ENCODE measurements at regions not wholly inside any gene's neighbourhood (a gene's known extent, or its start where the extent isn't known, plus 50 kb on each side); places are given as distances from the start of the nearest gene placed in this dataset.
"Not testable (repeated sequence)": the region's sequence is repeated elsewhere in the genome, so short reads cannot be mapped to it uniquely, and the experiment has no call there.

GRCh38 chr21:16113052-16113715 lies 383.4 kb downstream of the USP25 start:
- 95% methylated on average over 2 of the region's 2 CpGs for WGBS
- no peak for DNase-seq (ENCODE audit: low read depth in 6 of 9, low spot score in 9 of 9)
- H3K4me3 ChIP-seq (ENCODE audit: low read length in 2 of 2) = no peak overlapping the region

DNA sequence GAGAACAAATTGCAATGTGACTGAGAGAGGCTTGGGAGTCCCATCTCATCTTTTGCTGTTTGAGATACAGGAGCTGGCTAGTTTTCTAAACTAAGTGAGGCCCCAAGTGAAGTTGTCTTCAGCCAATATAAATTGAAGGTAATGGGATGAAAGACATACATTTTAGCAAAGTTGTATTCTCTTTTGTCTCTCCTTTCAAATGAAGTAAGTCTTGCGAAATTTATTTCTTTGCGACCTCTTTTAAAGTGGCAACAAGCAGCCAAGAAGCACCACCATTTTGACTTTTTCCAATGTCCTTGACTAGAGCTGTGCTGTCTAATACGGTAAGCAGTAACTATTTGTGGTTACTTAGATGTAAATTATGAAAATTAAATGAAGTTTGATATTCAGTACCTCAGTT lies 385.7 kb downstream of the USP25 start:
- Histone ChIP-seq H3K27ac (ENCODE audit: low read depth in 1 of 2, low read length in 1 of 2) (no peak overlapping the region), H3K36me3 (ENCODE audit: control insufficient read depth in 2 of 2, insufficient read depth in 2 of 2, low read length in 1 of 2) (no peaks in the 10 kb centered on the region), H3K4me1 (ENCODE audit: control insufficient read depth in 2 of 2, insufficient read depth in 2 of 2, low read length in 2 of 2) (no peaks in the 10 kb centered on the region), H3K4me3 (ENCODE audit: low read length in 2 of 2) (no peak overlapping the region), H3K27me3 (ENCODE audit: control insufficient read depth in 2 of 2, insufficient read depth in 1 of 2, low read length in 1 of 2) (no peaks in the 10 kb centered on the region), H3K9me3 (ENCODE audit: control insufficient read depth in 2 of 2, insufficient read depth in 1 of 2, low read length in 1 of 2) (no peaks in the 10 kb centered on the region)
- WGBS = 97% methylated on average over 3 of the region's 3 CpGs
- no peak for DNase-seq (ENCODE audit: low read depth in 6 of 9, low spot score in 9 of 9)

More at GRCh38 chr21:16113052-16113715, 383.4 kb downstream of the USP25 start:
- Histone ChIP-seq H3K27me3 (ENCODE audit: control insufficient read depth in 2 of 2, insufficient read depth in 1 of 2, low read length in 1 of 2) (no peaks in the 10 kb centered on the region), H3K27ac (ENCODE audit: low read depth in 1 of 2, low read length in 1 of 2) (no peak overlapping the region), H3K36me3 (ENCODE audit: control insufficient read depth in 2 of 2, insufficient read depth in 2 of 2, low read length in 1 of 2) (no peaks in the 10 kb centered on the region), H3K9me3 (ENCODE audit: control insufficient read depth in 2 of 2, insufficient read depth in 1 of 2, low read length in 1 of 2) (no peaks in the 10 kb centered on the region), H3K4me1 (ENCODE audit: control insufficient read depth in 2 of 2, insufficient read depth in 2 of 2, low read length in 2 of 2) (no peaks in the 10 kb centered on the region)

DNA sequence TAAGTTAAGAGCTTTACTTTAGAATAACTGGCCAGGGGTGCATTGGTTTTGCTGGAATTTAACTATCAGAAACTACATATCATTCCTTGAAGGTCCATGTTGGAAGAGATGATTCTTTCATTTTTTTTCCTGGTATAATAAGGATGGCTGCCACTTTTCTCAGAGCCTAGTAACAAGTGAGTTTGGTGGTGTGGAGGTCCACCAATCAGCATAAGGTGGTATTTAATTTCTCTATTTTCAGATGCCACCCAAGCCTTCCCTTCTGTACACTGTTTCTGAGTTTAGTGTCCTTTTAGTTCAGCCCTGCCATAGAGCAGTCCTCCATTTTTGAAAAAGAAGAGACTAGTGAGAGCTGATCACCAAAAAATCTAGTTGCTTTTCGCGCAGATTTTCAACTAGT lies 386.3 kb downstream of the USP25 start:
- Histone ChIP-seq H3K27me3 (ENCODE audit: control insufficient read depth in 2 of 2, insufficient read depth in 1 of 2, low read length in 1 of 2) (no peaks in the 10 kb centered on the region), H3K36me3 (ENCODE audit: control insufficient read depth in 2 of 2, insufficient read depth in 2 of 2, low read length in 1 of 2) (no peaks in the 10 kb centered on the region), H3K4me1 (ENCODE audit: control insufficient read depth in 2 of 2, insufficient read depth in 2 of 2, low read length in 2 of 2) (no peaks in the 10 kb centered on the region), H3K4me3 (ENCODE audit: low read length in 2 of 2) (no peak overlapping the region), H3K9me3 (ENCODE audit: control insufficient read depth in 2 of 2, insufficient read depth in 1 of 2, low read length in 1 of 2) (no peaks in the 10 kb centered on the region), H3K27ac (ENCODE audit: low read depth in 1 of 2, low read length in 1 of 2) (no peak overlapping the region)
- DNase-seq (ENCODE audit: low read depth in 6 of 9, low spot score in 9 of 9) = no peak
- 100% methylated on average over 2 of the region's 2 CpGs for WGBS

DNA sequence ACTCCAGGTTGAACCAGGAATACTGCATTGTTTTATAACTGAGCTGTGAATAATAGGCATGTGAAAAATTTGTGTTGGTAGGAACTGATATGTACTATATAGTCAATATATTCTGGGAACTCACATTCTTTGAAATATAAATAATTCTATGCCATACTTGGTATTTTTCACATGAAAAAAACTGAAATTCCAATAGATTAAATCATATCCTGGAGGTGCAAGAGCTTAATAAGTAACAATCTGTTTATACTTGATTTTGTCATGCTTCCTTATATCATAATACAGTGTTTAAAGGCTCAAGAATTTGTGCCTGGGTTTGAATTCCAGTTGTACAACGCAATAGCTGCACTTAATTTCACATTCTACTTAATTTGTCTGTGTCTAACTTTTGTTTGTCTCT lies 387.0 kb downstream of the USP25 start:
- no peaks in the 10 kb centered on the region for H3K9me3 ChIP-seq (ENCODE audit: control insufficient read depth in 2 of 2, insufficient read depth in 1 of 2, low read length in 1 of 2)
- H3K4me1 ChIP-seq (ENCODE audit: control insufficient read depth in 2 of 2, insufficient read depth in 2 of 2, low read length in 2 of 2) = no peaks in the 10 kb centered on the region
- H3K4me3 ChIP-seq (ENCODE audit: low read length in 2 of 2) = no peak overlapping the region
- H3K36me3 ChIP-seq (ENCODE audit: control insufficient read depth in 2 of 2, insufficient read depth in 2 of 2, low read length in 1 of 2) = no peaks in the 10 kb centered on the region
- no peak for DNase-seq (ENCODE audit: low read depth in 6 of 9, low spot score in 9 of 9)
- no peak overlapping the region for H3K27ac ChIP-seq (ENCODE audit: low read depth in 1 of 2, low read length in 1 of 2)
- no peaks in the 10 kb centered on the region for H3K27me3 ChIP-seq (ENCODE audit: control insufficient read depth in 2 of 2, insufficient read depth in 1 of 2, low read length in 1 of 2)
- WGBS = 87% methylated on average over 1 of the region's 1 CpG

DNA sequence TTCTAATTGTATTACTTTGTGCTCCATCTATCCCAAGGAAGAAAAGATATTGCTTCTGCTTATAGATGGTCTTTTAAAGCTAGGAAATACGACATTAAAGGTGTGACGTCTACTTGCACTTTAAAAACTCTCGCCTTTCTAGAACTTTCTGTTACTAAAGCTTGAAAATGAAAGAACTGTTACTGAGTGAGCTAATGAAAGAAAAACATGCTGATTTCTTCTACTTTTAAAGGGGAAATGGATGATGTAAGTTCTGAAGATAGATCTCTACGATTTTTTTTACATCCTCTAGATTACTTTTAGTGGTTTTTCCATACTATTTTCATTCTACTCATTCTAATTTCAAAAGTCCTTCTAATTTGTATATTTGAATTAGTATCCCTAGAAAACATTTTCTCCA lies 387.5 kb downstream of the USP25 start:
- DNase-seq (ENCODE audit: low read depth in 6 of 9, low spot score in 9 of 9) = no peak
- no peaks in the 10 kb centered on the region for H3K9me3 ChIP-seq (ENCODE audit: control insufficient read depth in 2 of 2, insufficient read depth in 1 of 2, low read length in 1 of 2)
- H3K4me1 ChIP-seq (ENCODE audit: control insufficient read depth in 2 of 2, insufficient read depth in 2 of 2, low read length in 2 of 2) = no peaks in the 10 kb centered on the region
- no peak overlapping the region for H3K4me3 ChIP-seq (ENCODE audit: low read length in 2 of 2)
- no peaks in the 10 kb centered on the region for H3K36me3 ChIP-seq (ENCODE audit: control insufficient read depth in 2 of 2, insufficient read depth in 2 of 2, low read length in 1 of 2)
- H3K27ac ChIP-seq (ENCODE audit: low read depth in 1 of 2, low read length in 1 of 2) = no peak overlapping the region
- WGBS = 88% methylated on average over 4 of the region's 4 CpGs
- no peaks in the 10 kb centered on the region for H3K27me3 ChIP-seq (ENCODE audit: control insufficient read depth in 2 of 2, insufficient read depth in 1 of 2, low read length in 1 of 2)

DNA sequence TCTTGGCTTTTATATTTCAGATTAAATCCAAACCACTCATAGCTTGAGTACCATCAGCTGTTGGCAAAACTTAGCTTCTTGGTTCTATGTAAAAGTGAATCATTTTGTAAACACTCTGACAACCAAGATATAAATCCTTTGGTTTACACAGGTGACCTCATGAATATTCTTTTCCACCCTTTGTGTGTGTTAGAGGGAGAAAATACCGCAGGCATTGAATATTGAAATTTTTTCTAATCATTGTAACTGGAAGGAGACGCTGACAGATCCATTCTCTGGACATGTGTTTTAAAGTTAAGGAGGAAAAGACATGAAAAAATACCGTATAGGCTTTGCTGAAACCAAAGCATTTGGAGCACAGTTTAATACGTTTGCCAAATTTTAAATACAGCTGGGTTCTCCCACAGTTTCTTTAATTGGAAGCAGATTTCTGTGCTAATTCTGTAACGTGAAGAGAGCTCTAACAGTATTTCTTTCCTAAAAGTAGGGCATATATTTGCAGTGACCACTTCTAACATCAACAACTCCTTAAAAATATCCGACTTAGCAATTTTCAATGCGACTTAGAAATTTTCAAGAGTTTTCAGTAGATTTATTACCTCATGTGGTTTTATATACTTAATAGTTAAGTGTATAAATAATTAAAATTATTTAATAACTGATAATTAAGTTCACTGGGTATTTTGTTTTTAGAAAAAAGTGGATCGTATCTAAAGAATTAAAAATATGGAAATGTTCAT lies 388.2 kb downstream of the USP25 start:
- Histone ChIP-seq H3K4me3 (ENCODE audit: low read length in 2 of 2) (no peak overlapping the region), H3K4me1 (ENCODE audit: control insufficient read depth in 2 of 2, insufficient read depth in 2 of 2, low read length in 2 of 2) (no peaks in the 10 kb centered on the region), H3K9me3 (ENCODE audit: control insufficient read depth in 2 of 2, insufficient read depth in 1 of 2, low read length in 1 of 2) (no peaks in the 10 kb centered on the region), H3K27me3 (ENCODE audit: control insufficient read depth in 2 of 2, insufficient read depth in 1 of 2, low read length in 1 of 2) (no peaks in the 10 kb centered on the region), H3K36me3 (ENCODE audit: control insufficient read depth in 2 of 2, insufficient read depth in 2 of 2, low read length in 1 of 2) (no peaks in the 10 kb centered on the region), H3K27ac (ENCODE audit: low read depth in 1 of 2, low read length in 1 of 2) (no peak overlapping the region)
- WGBS = 95% methylated on average over 8 of the region's 8 CpGs
- peak in 1 of 9 donors; percentile 1 for DNase-seq (ENCODE audit: low read depth in 6 of 9, low spot score in 9 of 9)

GRCh38 chr21:16124378-16125138 lies 394.8 kb downstream of the USP25 start:
- no peaks in the 10 kb centered on the region for H3K27me3 ChIP-seq (ENCODE audit: control insufficient read depth in 2 of 2, insufficient read depth in 1 of 2, low read length in 1 of 2)
- 95% methylated on average over 5 of the region's 5 CpGs for WGBS
- H3K4me1 ChIP-seq (ENCODE audit: control insufficient read depth in 2 of 2, insufficient read depth in 2 of 2, low read length in 2 of 2) = no peaks in the 10 kb centered on the region
- H3K27ac ChIP-seq (ENCODE audit: low read depth in 1 of 2, low read length in 1 of 2) = no peak overlapping the region
- no peak for DNase-seq (ENCODE audit: low read depth in 6 of 9, low spot score in 9 of 9)
- H3K4me3 ChIP-seq (ENCODE audit: low read length in 2 of 2) = no peak overlapping the region
- no peaks in the 10 kb centered on the region for H3K36me3 ChIP-seq (ENCODE audit: control insufficient read depth in 2 of 2, insufficient read depth in 2 of 2, low read length in 1 of 2)
- no peaks in the 10 kb centered on the region for H3K9me3 ChIP-seq (ENCODE audit: control insufficient read depth in 2 of 2, insufficient read depth in 1 of 2, low read length in 1 of 2)

- DNase-seq (ENCODE audit: low read depth in 6 of 9, low spot score in 9 of 9) = no peak
- H3K4me3 ChIP-seq (ENCODE audit: low read length in 2 of 2) = no peak overlapping the region
- H3K9me3 ChIP-seq (ENCODE audit: control insufficient read depth in 2 of 2, insufficient read depth in 1 of 2, low read length in 1 of 2) = no peaks in the 10 kb centered on the region
- no peaks in the 10 kb centered on the region for H3K4me1 ChIP-seq (ENCODE audit: control insufficient read depth in 2 of 2, insufficient read depth in 2 of 2, low read length in 2 of 2)
- no peak overlapping the region for H3K27ac ChIP-seq (ENCODE audit: low read depth in 1 of 2, low read length in 1 of 2)
- H3K27me3 ChIP-seq (ENCODE audit: control insufficient read depth in 2 of 2, insufficient read depth in 1 of 2, low read length in 1 of 2) = no peaks in the 10 kb centered on the region
- H3K36me3 ChIP-seq (ENCODE audit: control insufficient read depth in 2 of 2, insufficient read depth in 2 of 2, low read length in 1 of 2) = no peaks in the 10 kb centered on the region
- 97% methylated on average over 6 of the region's 6 CpGs for WGBS
These were observed 395.5 kb downstream of the USP25 start for GRCh38 chr21:16125274-16125673.

- not testable (repeated sequence) for H3K36me3 ChIP-seq (ENCODE audit: control insufficient read depth in 2 of 2, insufficient read depth in 2 of 2, low read length in 1 of 2); H3K9me3 ChIP-seq (ENCODE audit: control insufficient read depth in 2 of 2, insufficient read depth in 1 of 2, low read length in 1 of 2); H3K4me3 ChIP-seq (ENCODE audit: low read length in 2 of 2); H3K27me3 ChIP-seq (ENCODE audit: control insufficient read depth in 2 of 2, insufficient read depth in 1 of 2, low read length in 1 of 2); DNase-seq (ENCODE audit: low read depth in 6 of 9, low spot score in 9 of 9); H3K27ac ChIP-seq (ENCODE audit: low read depth in 1 of 2, low read length in 1 of 2); H3K4me1 ChIP-seq (ENCODE audit: control insufficient read depth in 2 of 2, insufficient read depth in 2 of 2, low read length in 2 of 2)
- 95% methylated on average over 8 of the region's 8 CpGs for WGBS
These were observed 402.7 kb downstream of the USP25 start for GRCh38 chr21:16132453-16132852.
